ENCODE measurements at regions not wholly inside any gene's neighbourhood (a gene's known extent, or its start where the extent isn't known, plus 50 kb on each side); places are given as distances from the start of the nearest gene placed in this dataset.
A peak's percentile ranks its signal among the peaks of the same experiment; 100 is the strongest.
"Not testable (repeated sequence)": the region's sequence is repeated elsewhere in the genome, so short reads cannot be mapped to it uniquely, and the experiment has no call there.

DNA sequence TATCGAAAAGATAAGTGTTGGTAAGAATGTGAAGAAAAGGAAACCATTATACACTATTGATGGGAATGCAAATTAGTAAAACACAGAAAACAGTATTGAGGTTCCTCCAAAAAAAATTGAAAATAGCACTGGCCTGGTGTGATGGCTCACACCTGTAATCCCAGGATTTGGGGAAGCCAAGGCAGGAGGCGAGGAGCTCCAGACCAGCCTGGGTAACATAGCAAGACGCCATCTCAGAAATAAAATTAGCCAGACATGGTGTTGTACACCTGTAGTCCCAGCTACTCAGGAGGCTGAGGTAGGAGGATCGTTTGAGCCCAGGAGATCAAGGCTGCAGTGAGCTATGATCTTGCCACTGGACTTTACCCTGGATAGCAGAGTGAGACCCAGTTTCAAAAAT, 5303.4 kb upstream of the TPTE start:
- peaks cover 56% of the 10 kb centered on the region for H3K9me3 ChIP-seq (ENCODE audit: control insufficient read depth, insufficient read depth, low read length)
- not testable (repeated sequence) for H3K4me1 ChIP-seq (ENCODE audit: control insufficient read depth, insufficient read depth, low read length); H3K27ac ChIP-seq (ENCODE audit: low read depth, low read length); H3K27me3 ChIP-seq (ENCODE audit: control insufficient read depth, insufficient read depth, low read length); H3K9ac ChIP-seq (ENCODE audit: low read depth, low read length); H3K36me3 ChIP-seq (ENCODE audit: control insufficient read depth, insufficient read depth, low read length); H3K4me3 ChIP-seq (ENCODE audit: low read depth, low read length)

DNA sequence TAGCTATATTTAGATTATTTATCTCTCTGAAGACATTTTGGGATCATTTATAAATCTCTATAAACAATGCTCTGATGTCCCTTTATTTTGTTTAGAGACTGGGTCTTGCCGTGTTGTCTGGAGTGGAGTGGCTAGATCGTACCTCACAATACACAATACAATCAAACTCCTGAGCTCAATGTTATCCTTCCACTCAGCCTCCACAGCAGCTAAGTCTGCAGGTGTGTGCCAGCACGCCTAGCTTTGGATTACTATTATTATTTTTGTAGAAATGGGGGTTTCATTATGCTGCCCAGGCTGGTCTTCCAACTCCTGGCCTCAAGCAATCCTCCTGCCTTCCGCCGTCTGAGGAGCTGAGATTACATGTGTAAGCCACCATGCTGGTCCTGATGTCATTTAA, 5301.4 kb upstream of the TPTE start:
- not testable (repeated sequence) for H3K27me3 ChIP-seq (ENCODE audit: control insufficient read depth, insufficient read depth, low read length); H3K36me3 ChIP-seq (ENCODE audit: control insufficient read depth, insufficient read depth, low read length); H3K27ac ChIP-seq (ENCODE audit: low read depth, low read length); H3K4me3 ChIP-seq (ENCODE audit: low read depth, low read length); H3K4me1 ChIP-seq (ENCODE audit: control insufficient read depth, insufficient read depth, low read length); H3K9ac ChIP-seq (ENCODE audit: low read depth, low read length)
- H3K9me3 ChIP-seq (ENCODE audit: control insufficient read depth, insufficient read depth, low read length) = peaks cover 77% of the 10 kb centered on the region

GRCh38 chr21:5220468-5220867, 5300.9 kb upstream of the TPTE start:
- not testable (repeated sequence) for H3K4me3 ChIP-seq (ENCODE audit: low read depth, low read length); H3K36me3 ChIP-seq (ENCODE audit: control insufficient read depth, insufficient read depth, low read length); H3K4me1 ChIP-seq (ENCODE audit: control insufficient read depth, insufficient read depth, low read length); H3K9ac ChIP-seq (ENCODE audit: low read depth, low read length); H3K27me3 ChIP-seq (ENCODE audit: control insufficient read depth, insufficient read depth, low read length); H3K27ac ChIP-seq (ENCODE audit: low read depth, low read length)
- peaks cover 81% of the 10 kb centered on the region for H3K9me3 ChIP-seq (ENCODE audit: control insufficient read depth, insufficient read depth, low read length)

- not testable (repeated sequence) for H3K27me3 ChIP-seq (ENCODE audit: control insufficient read depth, insufficient read depth, low read length); H3K4me1 ChIP-seq (ENCODE audit: control insufficient read depth, insufficient read depth, low read length); H3K36me3 ChIP-seq (ENCODE audit: control insufficient read depth, insufficient read depth, low read length); H3K27ac ChIP-seq (ENCODE audit: low read depth, low read length); H3K9ac ChIP-seq (ENCODE audit: low read depth, low read length)
- Histone ChIP-seq H3K4me3 (ENCODE audit: low read depth, low read length) (0 out of 2 replicates have a peak overlapping the region, but pooled peaks have one; percentile 3), H3K9me3 (ENCODE audit: control insufficient read depth, insufficient read depth, low read length) (peaks cover 87% of the 10 kb centered on the region)
Measured at GRCh38 chr21:5221458-5222050, 5299.8 kb upstream of the TPTE start.

- not testable (repeated sequence) for H3K27me3 ChIP-seq (ENCODE audit: control insufficient read depth, insufficient read depth, low read length); H3K36me3 ChIP-seq (ENCODE audit: control insufficient read depth, insufficient read depth, low read length); H3K27ac ChIP-seq (ENCODE audit: low read depth, low read length); H3K4me3 ChIP-seq (ENCODE audit: low read depth, low read length); H3K9ac ChIP-seq (ENCODE audit: low read depth, low read length); H3K4me1 ChIP-seq (ENCODE audit: control insufficient read depth, insufficient read depth, low read length)
- H3K9me3 ChIP-seq (ENCODE audit: control insufficient read depth, insufficient read depth, low read length) = peaks cover 88% of the 10 kb centered on the region
Measured at GRCh38 chr21:5222996-5223782, 5298.2 kb upstream of the TPTE start.

GRCh38 chr21:5224156-5224555, 5297.2 kb upstream of the TPTE start:
- not testable (repeated sequence) for H3K9ac ChIP-seq (ENCODE audit: low read depth, low read length); H3K4me1 ChIP-seq (ENCODE audit: control insufficient read depth, insufficient read depth, low read length); H3K36me3 ChIP-seq (ENCODE audit: control insufficient read depth, insufficient read depth, low read length); H3K27ac ChIP-seq (ENCODE audit: low read depth, low read length); H3K27me3 ChIP-seq (ENCODE audit: control insufficient read depth, insufficient read depth, low read length)
- Histone ChIP-seq H3K4me3 (ENCODE audit: low read depth, low read length) (peak overlapping the region; percentile 27; the same call in 1 of the 2 replicates), H3K9me3 (ENCODE audit: control insufficient read depth, insufficient read depth, low read length) (peaks cover 88% of the 10 kb centered on the region)

DNA sequence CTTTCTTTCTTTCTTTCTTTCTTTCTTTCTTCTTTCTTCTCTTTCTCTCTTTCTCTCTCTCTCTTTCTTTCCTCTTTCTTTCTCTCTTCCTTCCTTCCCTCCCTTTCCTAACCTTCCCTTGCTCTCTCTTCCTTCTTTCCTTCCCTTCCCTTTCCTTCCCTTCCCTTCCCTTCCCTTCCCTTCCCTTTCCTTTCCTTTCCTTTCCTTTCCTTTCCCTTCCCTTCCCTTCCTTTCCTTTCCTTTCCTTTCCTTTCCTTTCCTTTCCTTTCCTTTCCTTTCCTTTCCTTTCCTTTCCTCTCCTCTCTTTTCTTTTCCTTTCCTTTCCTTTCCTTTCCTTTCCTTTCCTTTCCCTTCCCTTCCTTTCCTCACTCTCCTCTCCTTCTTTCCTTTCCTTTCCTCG, 5294.1 kb upstream of the TPTE start:
- H3K9me3 ChIP-seq (ENCODE audit: control insufficient read depth, insufficient read depth, low read length) = peaks cover 86% of the 10 kb centered on the region
- not testable (repeated sequence) for H3K9ac ChIP-seq (ENCODE audit: low read depth, low read length); H3K4me1 ChIP-seq (ENCODE audit: control insufficient read depth, insufficient read depth, low read length); H3K4me3 ChIP-seq (ENCODE audit: low read depth, low read length); H3K27ac ChIP-seq (ENCODE audit: low read depth, low read length); H3K27me3 ChIP-seq (ENCODE audit: control insufficient read depth, insufficient read depth, low read length); H3K36me3 ChIP-seq (ENCODE audit: control insufficient read depth, insufficient read depth, low read length)

DNA sequence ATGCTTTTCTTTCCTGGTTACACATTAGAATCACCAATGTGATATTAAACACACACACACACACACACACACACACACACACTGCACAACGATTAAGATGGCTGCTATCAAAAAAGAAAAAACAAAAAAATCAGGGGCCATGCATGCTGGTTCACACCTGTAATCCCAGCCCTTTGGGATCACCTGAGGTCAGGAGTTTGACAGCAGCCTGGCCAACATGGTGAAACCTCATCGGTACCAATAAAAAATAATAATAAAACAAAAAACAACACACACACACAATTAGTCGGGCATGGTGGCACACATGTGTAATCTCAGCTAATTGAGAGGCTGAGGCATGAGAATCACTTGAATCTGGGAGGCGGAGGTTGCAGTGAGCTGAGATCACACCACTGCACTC, 5290.8 kb upstream of the TPTE start:
- H3K4me1 ChIP-seq (ENCODE audit: control insufficient read depth, insufficient read depth, low read length); H3K9ac ChIP-seq (ENCODE audit: low read depth, low read length): not testable (repeated sequence)
- H3K9me3 ChIP-seq (ENCODE audit: control insufficient read depth, insufficient read depth, low read length) = peaks cover 87% of the 10 kb centered on the region

DNA sequence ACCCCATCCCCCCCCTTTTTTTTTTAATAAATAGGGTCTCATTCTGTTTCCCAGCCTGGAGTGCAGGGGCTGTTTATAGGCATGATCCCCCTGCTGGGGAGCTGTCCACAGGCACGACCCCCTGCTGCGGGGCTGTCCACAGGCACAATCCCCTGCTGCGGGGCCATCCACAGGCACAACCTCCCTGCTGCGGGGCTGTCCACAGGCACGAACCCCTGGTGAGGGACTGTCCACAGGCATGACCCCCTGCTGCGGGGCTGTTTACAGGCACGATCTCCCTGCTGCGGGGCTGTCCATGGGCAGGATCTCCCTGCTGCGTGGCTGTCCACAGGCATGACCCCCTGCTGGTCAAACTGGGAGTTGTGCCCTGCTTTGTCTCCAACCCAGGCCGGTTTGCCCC, 5290.1 kb upstream of the TPTE start:
- H3K9me3 ChIP-seq (ENCODE audit: control insufficient read depth, insufficient read depth, low read length) = peaks cover 87% of the 10 kb centered on the region
- H3K9ac ChIP-seq (ENCODE audit: low read depth, low read length); H3K4me1 ChIP-seq (ENCODE audit: control insufficient read depth, insufficient read depth, low read length); H3K27ac ChIP-seq (ENCODE audit: low read depth, low read length); H3K36me3 ChIP-seq (ENCODE audit: control insufficient read depth, insufficient read depth, low read length); H3K27me3 ChIP-seq (ENCODE audit: control insufficient read depth, insufficient read depth, low read length); H3K4me3 ChIP-seq (ENCODE audit: low read depth, low read length): not testable (repeated sequence)

More for the DNA sequence above, 5290.8 kb upstream of the TPTE start:
- not testable (repeated sequence) for H3K27ac ChIP-seq (ENCODE audit: low read depth, low read length); H3K36me3 ChIP-seq (ENCODE audit: control insufficient read depth, insufficient read depth, low read length); H3K4me3 ChIP-seq (ENCODE audit: low read depth, low read length); H3K27me3 ChIP-seq (ENCODE audit: control insufficient read depth, insufficient read depth, low read length)

DNA sequence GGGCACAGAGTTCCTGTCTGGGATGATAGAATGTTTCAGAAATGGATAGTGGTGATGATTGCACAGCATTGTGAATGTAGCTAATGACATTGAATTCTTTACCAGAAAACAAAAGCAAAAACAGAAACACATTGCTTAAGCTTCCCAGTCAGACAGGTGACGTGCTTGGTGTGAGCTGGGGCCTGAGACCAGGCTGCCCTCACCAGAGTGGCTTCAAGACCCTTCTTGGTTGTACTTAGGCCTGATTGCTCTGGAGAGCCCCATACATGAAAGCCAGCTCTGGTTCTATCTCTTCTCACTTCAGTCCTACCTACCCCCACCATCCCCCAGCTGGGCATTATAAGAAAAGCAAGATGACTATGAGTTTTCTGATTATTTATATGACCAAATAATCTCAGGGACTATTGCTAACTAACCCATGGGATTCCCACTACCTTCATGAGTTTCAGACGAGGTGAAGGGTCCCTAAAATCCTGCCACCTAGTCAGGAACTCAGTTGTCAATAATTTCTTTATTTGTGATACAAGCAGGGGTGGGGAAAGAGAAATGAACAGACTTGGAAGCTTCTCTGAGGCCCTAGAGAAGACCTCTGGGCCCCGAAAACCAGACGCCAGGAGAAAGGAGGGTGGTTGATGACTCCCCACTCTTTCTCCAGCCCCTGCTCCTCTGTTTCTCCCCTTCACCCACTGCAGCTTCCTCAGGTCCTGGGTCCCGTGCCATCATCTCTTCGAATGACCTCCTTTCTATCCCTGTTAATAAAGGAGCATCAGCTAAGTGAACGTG, 5289.0 kb upstream of the TPTE start:
- Histone ChIP-seq H3K4me3 (ENCODE audit: low read depth, low read length) (peak overlapping the region; percentile 26; the same call in 1 of the 2 replicates), H3K9me3 (ENCODE audit: control insufficient read depth, insufficient read depth, low read length) (peaks cover 88% of the 10 kb centered on the region)
- H3K9ac ChIP-seq (ENCODE audit: low read depth, low read length); H3K36me3 ChIP-seq (ENCODE audit: control insufficient read depth, insufficient read depth, low read length); H3K27ac ChIP-seq (ENCODE audit: low read depth, low read length); H3K27me3 ChIP-seq (ENCODE audit: control insufficient read depth, insufficient read depth, low read length); H3K4me1 ChIP-seq (ENCODE audit: control insufficient read depth, insufficient read depth, low read length): not testable (repeated sequence)

- H3K4me3 ChIP-seq (ENCODE audit: low read depth, low read length); H3K4me1 ChIP-seq (ENCODE audit: control insufficient read depth, insufficient read depth, low read length); H3K27me3 ChIP-seq (ENCODE audit: control insufficient read depth, insufficient read depth, low read length); H3K9ac ChIP-seq (ENCODE audit: low read depth, low read length); H3K27ac ChIP-seq (ENCODE audit: low read depth, low read length); H3K36me3 ChIP-seq (ENCODE audit: control insufficient read depth, insufficient read depth, low read length): not testable (repeated sequence)
- peaks cover 89% of the 10 kb centered on the region for H3K9me3 ChIP-seq (ENCODE audit: control insufficient read depth, insufficient read depth, low read length)
Measured at GRCh38 chr21:5235761-5236160, 5285.6 kb upstream of the TPTE start.

All from HUES48 (cell line).